HG03521 (cell line): ENCODE measurements at regions not wholly inside any gene's neighbourhood (a gene's known extent, or its start where the extent isn't known, plus 50 kb on each side); places are given as distances from the start of the nearest gene placed in this dataset.
A peak's percentile ranks its signal among the peaks of the same experiment; 100 is the strongest.

Source experiments
- ATAC-seq: cut with Tn5 transposase; IDR thresholded peaks from one replicate; pipeline ENCODE4 v1.9.1; 2021; ENCODE audit warnings: mild to moderate bottlenecking, moderate library complexity; ENCODE audit not compliant: unreplicated experiment

GRCh38 chr7:22008087-22008486, 62.4 kb upstream of the CDCA7L start:
- no peak for ATAC-seq

GRCh38 chr7:22005151-22005550, 59.5 kb upstream of the CDCA7L start:
- no peak for ATAC-seq

GRCh38 chr7:22002726-22003125, 57.0 kb upstream of the CDCA7L start:
- no peak for ATAC-seq

- peak; percentile 57 for ATAC-seq
These were observed 55.8 kb upstream of the CDCA7L start for GRCh38 chr7:22001345-22002004.

DNA sequence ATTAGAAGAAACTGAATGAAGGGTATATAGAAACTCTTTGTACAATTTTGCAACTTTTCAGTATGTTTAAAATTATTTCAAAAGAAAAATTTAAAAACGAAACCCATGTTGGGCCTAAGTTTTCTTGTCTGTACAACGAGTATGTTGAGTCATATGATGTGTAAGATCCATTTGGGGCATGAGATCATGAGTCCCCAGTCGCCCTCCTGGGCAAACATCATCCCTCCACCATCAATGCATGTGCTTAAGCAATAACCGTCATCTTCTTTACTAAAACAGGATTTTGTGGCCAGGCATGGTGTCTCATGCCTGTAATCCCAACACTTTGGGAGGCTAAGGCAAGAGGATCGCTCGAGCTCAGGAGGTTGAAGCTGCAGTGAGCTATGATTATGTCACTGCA, 54.2 kb upstream of the CDCA7L start:
- ATAC-seq, result no peak

DNA sequence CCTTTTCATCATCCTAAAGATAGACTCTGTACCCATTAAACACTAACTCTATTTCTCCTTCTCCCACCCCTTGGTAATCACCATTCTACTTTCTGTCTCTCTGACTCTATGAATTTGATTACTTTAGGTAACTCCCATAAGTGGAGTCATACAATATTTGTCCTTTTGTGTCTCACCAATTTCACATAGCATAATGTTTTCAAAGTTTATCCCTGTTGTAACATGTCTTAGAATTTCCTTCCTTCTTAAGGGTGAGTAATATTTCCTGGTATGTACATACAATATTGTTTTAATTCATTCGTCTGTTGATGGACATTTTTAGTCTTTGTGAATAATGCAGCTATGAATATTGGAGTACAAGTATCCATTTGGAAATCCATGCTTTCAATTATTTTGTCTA, 50.9 kb upstream of the CDCA7L start:
- ATAC-seq, result no peak
